WTC11 (cell line): ENCODE measurements at regions not wholly inside any gene's neighbourhood (a gene's known extent, or its start where the extent isn't known, plus 50 kb on each side); places are given as distances from the start of the nearest gene placed in this dataset.

ENCODE experiments used
- ATAC-seq: fragments of 200-7000 bp; cut with Tn5 transposase; 2 replicates; pipeline ENCODE4 v1.10.0; 2021; ENCODE audit warnings: mild to moderate bottlenecking, moderate library complexity
- CTCF ChIA-PET: fragments of 300-600 bp; sonication (Branson Sonifier 250); formaldehyde crosslinking; loops from one replicate; lab custom pipeline; 2021; ENCODE audit warnings: antibody characterized with exemption; lab: Charles Lee
- POLR2A ChIA-PET: fragments of 350-600 bp; sonication (Branson Sonifier 250); formaldehyde crosslinking; loops from one replicate; lab custom pipeline; 2021; ENCODE audit warnings: antibody characterized with exemption; lab: Charles Lee
- DNase-seq: peaks from one replicate; pipeline ENCODE4 v3.0.0; 2021; ENCODE audit warnings: low spot score
- H3K27ac Mint-ChIP-seq: 2 replicates; pipeline ENCODE4 v1.8.0; 2021; ENCODE audit warnings: mixed read lengths
- H3K27me3 Mint-ChIP-seq: 2 replicates; pipeline ENCODE4 v1.8.0; 2021; ENCODE audit warnings: low read depth, mild to moderate bottlenecking, moderate library complexity, mixed read lengths
- H3K36me3 Mint-ChIP-seq: 2 replicates; pipeline ENCODE4 v1.8.0; 2021; ENCODE audit warnings: mixed read lengths
- H3K4me1 Mint-ChIP-seq: 2 replicates; pipeline ENCODE4 v1.8.0; 2022; ENCODE audit warnings: mixed read lengths
- H3K4me3 Mint-ChIP-seq: 2 replicates; pipeline ENCODE4 v1.8.0; 2021; ENCODE audit warnings: mild to moderate bottlenecking, moderate library complexity, mixed read lengths
- H3K9me3 Mint-ChIP-seq: 2 replicates; pipeline ENCODE4 v1.8.0; 2021; ENCODE audit warnings: mixed read lengths
- CREB1 ChIP-seq: sonication (generic); formaldehyde crosslinking; IDR thresholded peaks from 2 replicates; pipeline ENCODE4 v1.8.0; 2023; ENCODE audit warnings: mild to moderate bottlenecking, missing genetic modification reagents
- CREM ChIP-seq: sonication (generic); formaldehyde crosslinking; IDR thresholded peaks from 2 replicates; pipeline ENCODE4 v1.8.1; 2022; ENCODE audit warnings: mild to moderate bottlenecking, missing genetic modification reagents, moderate library complexity
- ETV6 ChIP-seq: sonication (generic); formaldehyde crosslinking; IDR thresholded peaks from 2 replicates; pipeline ENCODE4 v1.8.1; 2022; ENCODE audit warnings: mild to moderate bottlenecking, missing genetic modification reagents
- FOXP1 ChIP-seq: sonication (generic); formaldehyde crosslinking; IDR thresholded peaks from 2 replicates; pipeline ENCODE4 v1.8.0; 2022; ENCODE audit warnings: missing genetic modification reagents, mild to moderate bottlenecking, moderate library complexity, borderline replicate concordance
- HMGA2 ChIP-seq: fragments of 250-450 bp; sonication (Bioruptor Pico); IDR thresholded peaks from 2 replicates; pipeline ENCODE4 v1.4.0; 2021; ENCODE audit warnings: mild to moderate bottlenecking, moderate library complexity
- JAZF1 ChIP-seq: fragments of 250-450 bp; sonication (Bioruptor Pico); IDR thresholded peaks from 2 replicates; pipeline ENCODE4 v1.9.0; 2021; ENCODE audit warnings: moderate library complexity, mild to moderate bottlenecking, inconsistent platforms
- KAT7 ChIP-seq: sonication (generic); formaldehyde crosslinking; IDR thresholded peaks from 2 replicates; pipeline ENCODE4 v1.8.1; 2023; ENCODE audit warnings: missing genetic modification reagents, mild to moderate bottlenecking, borderline replicate concordance
- MYBL2 ChIP-seq: sonication (generic); formaldehyde crosslinking; IDR thresholded peaks from 2 replicates; pipeline ENCODE4 v1.8.1; 2023; ENCODE audit warnings: mild to moderate bottlenecking, moderate library complexity, missing genetic modification reagents
- NR3C1 ChIP-seq: sonication (generic); formaldehyde crosslinking; conservative IDR thresholded peaks from 2 replicates; pipeline ENCODE4 v1.8.1; 2023; ENCODE audit warnings: low read depth, mild to moderate bottlenecking, missing genetic modification reagents
- RELA ChIP-seq: sonication (generic); formaldehyde crosslinking; IDR thresholded peaks from 2 replicates; pipeline ENCODE4 v1.8.1; 2022; ENCODE audit warnings: missing genetic modification reagents, mild to moderate bottlenecking, borderline replicate concordance
- SP1 ChIP-seq: sonication (generic); formaldehyde crosslinking; conservative IDR thresholded peaks from 2 replicates; pipeline ENCODE4 v1.8.1; 2022; ENCODE audit warnings: missing genetic modification reagents
- ZBTB21 ChIP-seq: sonication (generic); formaldehyde crosslinking; IDR thresholded peaks from 2 replicates; pipeline ENCODE4 v1.8.1; 2023; ENCODE audit warnings: mild to moderate bottlenecking, missing genetic modification reagents, borderline replicate concordance
- ZNF263 ChIP-seq: sonication (generic); formaldehyde crosslinking; IDR thresholded peaks from 2 replicates; pipeline ENCODE4 v1.8.1; 2022; ENCODE audit warnings: low read depth, mild to moderate bottlenecking, moderate library complexity, missing genetic modification reagents
- ZNF317 ChIP-seq: sonication (generic); formaldehyde crosslinking; IDR thresholded peaks from 2 replicates; pipeline ENCODE4 v1.8.1; 2023; ENCODE audit warnings: low read depth, mild to moderate bottlenecking, moderate library complexity, missing genetic modification reagents, borderline replicate concordance
- TF ChIP-seq, protein P1 (sequence below): sonication (generic); formaldehyde crosslinking; IDR thresholded peaks from 2 replicates; pipeline ENCODE4 v1.8.0; 2023; ENCODE audit warnings: missing genetic modification reagents, mild to moderate bottlenecking, borderline replicate concordance
- TF ChIP-seq, protein P2 (sequence below): sonication (generic); formaldehyde crosslinking; IDR thresholded peaks from 2 replicates; pipeline ENCODE4 v1.8.1; 2023; ENCODE audit warnings: mild to moderate bottlenecking, missing genetic modification reagents
- TF ChIP-seq, protein P3 (sequence below): sonication (generic); formaldehyde crosslinking; IDR thresholded peaks from 2 replicates; pipeline ENCODE4 v1.8.1; 2023; ENCODE audit warnings: mild to moderate bottlenecking, moderate library complexity, missing genetic modification reagents
- TF ChIP-seq, protein P4 (sequence below): sonication (generic); formaldehyde crosslinking; IDR thresholded peaks from 2 replicates; pipeline ENCODE4 v1.8.1; 2023; ENCODE audit warnings: mild to moderate bottlenecking, missing genetic modification reagents

DNA sequence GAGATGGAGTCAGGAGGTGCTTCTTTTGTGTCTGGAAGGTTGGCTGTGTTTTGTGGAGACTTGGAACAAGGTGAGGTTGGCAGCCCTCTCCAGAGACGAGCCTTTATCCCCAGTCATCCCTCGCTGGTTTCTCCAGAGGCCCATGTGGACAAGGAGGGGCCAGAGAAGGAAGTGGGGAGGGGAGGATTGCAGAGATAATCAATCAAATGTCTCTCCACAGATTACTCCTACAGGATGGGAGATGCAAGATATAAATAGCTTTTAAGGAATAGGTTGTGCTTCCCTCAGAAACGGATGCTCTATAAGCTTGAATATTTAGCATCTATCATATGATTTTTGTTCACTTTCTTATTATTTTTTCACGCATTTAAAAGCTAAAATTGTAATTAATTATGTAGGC lies 70.4 kb upstream of the VWDE start:
- no peaks in the 10 kb centered on the region for H3K36me3 Mint-ChIP-seq
- H3K27me3 Mint-ChIP-seq: no peaks in the 10 kb centered on the region
- no peaks in the 10 kb centered on the region for H3K9me3 Mint-ChIP-seq
- H3K4me1 Mint-ChIP-seq: peaks cover 8% of the 10 kb centered on the region
- DNase-seq: no peak
- H3K27ac Mint-ChIP-seq: no peak overlapping the region
- H3K4me3 Mint-ChIP-seq: no peak overlapping the region
- POLR2A ChIA-PET: no interaction called here
- no peak for ATAC-seq
- TF ChIP-seq, protein P1, sequence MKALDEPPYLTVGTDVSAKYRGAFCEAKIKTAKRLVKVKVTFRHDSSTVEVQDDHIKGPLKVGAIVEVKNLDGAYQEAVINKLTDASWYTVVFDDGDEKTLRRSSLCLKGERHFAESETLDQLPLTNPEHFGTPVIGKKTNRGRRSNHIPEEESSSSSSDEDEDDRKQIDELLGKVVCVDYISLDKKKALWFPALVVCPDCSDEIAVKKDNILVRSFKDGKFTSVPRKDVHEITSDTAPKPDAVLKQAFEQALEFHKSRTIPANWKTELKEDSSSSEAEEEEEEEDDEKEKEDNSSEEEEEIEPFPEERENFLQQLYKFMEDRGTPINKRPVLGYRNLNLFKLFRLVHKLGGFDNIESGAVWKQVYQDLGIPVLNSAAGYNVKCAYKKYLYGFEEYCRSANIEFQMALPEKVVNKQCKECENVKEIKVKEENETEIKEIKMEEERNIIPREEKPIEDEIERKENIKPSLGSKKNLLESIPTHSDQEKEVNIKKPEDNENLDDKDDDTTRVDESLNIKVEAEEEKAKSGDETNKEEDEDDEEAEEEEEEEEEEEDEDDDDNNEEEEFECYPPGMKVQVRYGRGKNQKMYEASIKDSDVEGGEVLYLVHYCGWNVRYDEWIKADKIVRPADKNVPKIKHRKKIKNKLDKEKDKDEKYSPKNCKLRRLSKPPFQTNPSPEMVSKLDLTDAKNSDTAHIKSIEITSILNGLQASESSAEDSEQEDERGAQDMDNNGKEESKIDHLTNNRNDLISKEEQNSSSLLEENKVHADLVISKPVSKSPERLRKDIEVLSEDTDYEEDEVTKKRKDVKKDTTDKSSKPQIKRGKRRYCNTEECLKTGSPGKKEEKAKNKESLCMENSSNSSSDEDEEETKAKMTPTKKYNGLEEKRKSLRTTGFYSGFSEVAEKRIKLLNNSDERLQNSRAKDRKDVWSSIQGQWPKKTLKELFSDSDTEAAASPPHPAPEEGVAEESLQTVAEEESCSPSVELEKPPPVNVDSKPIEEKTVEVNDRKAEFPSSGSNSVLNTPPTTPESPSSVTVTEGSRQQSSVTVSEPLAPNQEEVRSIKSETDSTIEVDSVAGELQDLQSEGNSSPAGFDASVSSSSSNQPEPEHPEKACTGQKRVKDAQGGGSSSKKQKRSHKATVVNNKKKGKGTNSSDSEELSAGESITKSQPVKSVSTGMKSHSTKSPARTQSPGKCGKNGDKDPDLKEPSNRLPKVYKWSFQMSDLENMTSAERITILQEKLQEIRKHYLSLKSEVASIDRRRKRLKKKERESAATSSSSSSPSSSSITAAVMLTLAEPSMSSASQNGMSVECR (CRISPR knock-in tag): no peak
- TF ChIP-seq, protein P2, sequence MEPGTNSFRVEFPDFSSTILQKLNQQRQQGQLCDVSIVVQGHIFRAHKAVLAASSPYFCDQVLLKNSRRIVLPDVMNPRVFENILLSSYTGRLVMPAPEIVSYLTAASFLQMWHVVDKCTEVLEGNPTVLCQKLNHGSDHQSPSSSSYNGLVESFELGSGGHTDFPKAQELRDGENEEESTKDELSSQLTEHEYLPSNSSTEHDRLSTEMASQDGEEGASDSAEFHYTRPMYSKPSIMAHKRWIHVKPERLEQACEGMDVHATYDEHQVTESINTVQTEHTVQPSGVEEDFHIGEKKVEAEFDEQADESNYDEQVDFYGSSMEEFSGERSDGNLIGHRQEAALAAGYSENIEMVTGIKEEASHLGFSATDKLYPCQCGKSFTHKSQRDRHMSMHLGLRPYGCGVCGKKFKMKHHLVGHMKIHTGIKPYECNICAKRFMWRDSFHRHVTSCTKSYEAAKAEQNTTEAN (CRISPR knock-in tag): no peak
- TF ChIP-seq, all 79 proteins: peak for 0
- CTCF ChIA-PET: interaction anchor here (2.5 to 6.4 kb wide), 2 partner anchors 16 kb away, joined by 7 to 39 read pairs; no protein-coding TSS in a partner anchor

DNA sequence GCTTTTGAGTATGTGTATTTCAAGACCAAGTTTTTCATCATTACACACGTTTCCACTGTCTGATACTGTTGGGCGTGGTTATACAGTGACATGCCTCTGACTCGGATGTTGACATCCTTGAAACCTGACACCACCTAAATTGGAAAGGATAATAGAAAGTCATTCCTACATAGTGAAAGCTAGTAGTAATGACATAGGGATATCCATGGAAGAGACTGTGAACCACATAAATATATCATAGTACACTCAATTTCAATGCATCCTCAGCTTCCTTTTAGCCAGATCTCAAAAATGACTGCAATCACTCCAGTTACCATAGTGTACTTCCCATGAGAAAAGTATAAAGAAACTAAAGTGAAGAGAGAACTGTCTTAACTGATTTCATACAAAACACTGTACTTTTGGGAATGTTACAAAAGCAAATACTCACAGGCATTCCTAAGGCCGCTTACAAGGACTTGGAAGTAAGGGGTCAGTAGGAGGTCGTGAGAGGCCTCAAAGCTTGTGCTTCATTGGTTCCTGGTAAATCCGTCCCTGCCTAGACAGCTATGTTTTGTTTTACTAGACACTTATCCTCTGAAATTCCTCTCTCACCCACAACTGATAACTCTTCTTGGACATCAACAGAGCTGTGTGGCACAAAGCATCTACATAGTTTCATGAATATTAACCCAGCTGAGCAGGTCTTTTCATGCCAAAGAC lies 71.8 kb upstream of the VWDE start:
- no peak overlapping the region for H3K27ac Mint-ChIP-seq
- ATAC-seq: peak; percentile 71
- ChIA-PET CTCF (interaction anchor here (1.3 to 6.4 kb wide), 4 partner anchors 15 to 42 kb away, joined by 4 to 39 read pairs (median 8); no protein-coding TSS in a partner anchor), POLR2A (interaction anchor here (0.6 kb wide), 1 partner anchor 96 kb away, joined by 4 read pairs; no protein-coding TSS in a partner anchor)
- no peak overlapping the region for H3K4me3 Mint-ChIP-seq
- no peak for DNase-seq
- H3K4me1 Mint-ChIP-seq: peaks cover 8% of the 10 kb centered on the region
- H3K36me3 Mint-ChIP-seq: no peaks in the 10 kb centered on the region
- no peak for TF ChIP-seq HMGA2
- no peak for TF ChIP-seq ZNF263 (CRISPR knock-in tag)
- no peak for TF ChIP-seq ZBTB21 (CRISPR knock-in tag)
- no peak for TF ChIP-seq FOXP1 (CRISPR knock-in tag)
- TF ChIP-seq, protein P3, sequence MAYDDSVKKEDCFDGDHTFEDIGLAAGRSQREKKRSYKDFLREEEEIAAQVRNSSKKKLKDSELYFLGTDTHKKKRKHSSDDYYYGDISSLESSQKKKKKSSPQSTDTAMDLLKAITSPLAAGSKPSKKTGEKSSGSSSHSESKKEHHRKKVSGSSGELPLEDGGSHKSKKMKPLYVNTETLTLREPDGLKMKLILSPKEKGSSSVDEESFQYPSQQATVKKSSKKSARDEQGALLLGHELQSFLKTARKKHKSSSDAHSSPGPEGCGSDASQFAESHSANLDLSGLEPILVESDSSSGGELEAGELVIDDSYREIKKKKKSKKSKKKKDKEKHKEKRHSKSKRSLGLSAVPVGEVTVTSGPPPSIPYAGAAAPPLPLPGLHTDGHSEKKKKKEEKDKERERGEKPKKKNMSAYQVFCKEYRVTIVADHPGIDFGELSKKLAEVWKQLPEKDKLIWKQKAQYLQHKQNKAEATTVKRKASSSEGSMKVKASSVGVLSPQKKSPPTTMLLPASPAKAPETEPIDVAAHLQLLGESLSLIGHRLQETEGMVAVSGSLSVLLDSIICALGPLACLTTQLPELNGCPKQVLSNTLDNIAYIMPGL (CRISPR knock-in tag): no peak
- no peak for TF ChIP-seq JAZF1
- TF ChIP-seq ETV6 (CRISPR knock-in tag): no peak
- no peak for TF ChIP-seq RELA (CRISPR knock-in tag)
- TF ChIP-seq SP1 (CRISPR knock-in tag): no peak
- TF ChIP-seq KAT7: no peak
- no peak for TF ChIP-seq CREB1 (CRISPR knock-in tag)
- no peak for TF ChIP-seq ZNF317
- no peak for TF ChIP-seq CREM (CRISPR knock-in tag)
- TF ChIP-seq, protein P4, sequence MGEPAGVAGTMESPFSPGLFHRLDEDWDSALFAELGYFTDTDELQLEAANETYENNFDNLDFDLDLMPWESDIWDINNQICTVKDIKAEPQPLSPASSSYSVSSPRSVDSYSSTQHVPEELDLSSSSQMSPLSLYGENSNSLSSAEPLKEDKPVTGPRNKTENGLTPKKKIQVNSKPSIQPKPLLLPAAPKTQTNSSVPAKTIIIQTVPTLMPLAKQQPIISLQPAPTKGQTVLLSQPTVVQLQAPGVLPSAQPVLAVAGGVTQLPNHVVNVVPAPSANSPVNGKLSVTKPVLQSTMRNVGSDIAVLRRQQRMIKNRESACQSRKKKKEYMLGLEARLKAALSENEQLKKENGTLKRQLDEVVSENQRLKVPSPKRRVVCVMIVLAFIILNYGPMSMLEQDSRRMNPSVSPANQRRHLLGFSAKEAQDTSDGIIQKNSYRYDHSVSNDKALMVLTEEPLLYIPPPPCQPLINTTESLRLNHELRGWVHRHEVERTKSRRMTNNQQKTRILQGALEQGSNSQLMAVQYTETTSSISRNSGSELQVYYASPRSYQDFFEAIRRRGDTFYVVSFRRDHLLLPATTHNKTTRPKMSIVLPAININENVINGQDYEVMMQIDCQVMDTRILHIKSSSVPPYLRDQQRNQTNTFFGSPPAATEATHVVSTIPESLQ (CRISPR knock-in tag): no peak
- TF ChIP-seq NR3C1 (CRISPR knock-in tag): no peak
- TF ChIP-seq MYBL2 (CRISPR knock-in tag): no peak
- no peaks in the 10 kb centered on the region for H3K27me3 Mint-ChIP-seq
- no peaks in the 10 kb centered on the region for H3K9me3 Mint-ChIP-seq
